Stimulated activated CD8-positive, alpha-beta memory T cell treated with anti-CD3 and anti-CD28 coated beads, Interleukin-2, amount 100 ng/mL, for 48 hours (primary cell): ENCODE measurements at regions not wholly inside any gene's neighbourhood (a gene's known extent, or its start where the extent isn't known, plus 50 kb on each side); places are given as distances from the start of the nearest gene placed in this dataset.

Experiments used
- DNase-seq, 2 donors: peaks; one replicate each; pipeline ENCODE4 v3.0.0-alpha.2; 2020; ENCODE audit warnings: low read depth in 2 of 2

GRCh38 chr3:176723758-176724393 lies 473.4 kb downstream of the TBL1XR1 start:
- DNase-seq = no peak

- no peak for DNase-seq
Measured at GRCh38 chr3:176714034-176714433, 483.2 kb downstream of the TBL1XR1 start.

- no peak for DNase-seq
Measured at GRCh38 chr3:176712191-176712590, 485.1 kb downstream of the TBL1XR1 start.

GRCh38 chr3:176699288-176699687 lies 498.0 kb downstream of the TBL1XR1 start:
- DNase-seq = no peak

- DNase-seq = no peak
Measured at GRCh38 chr3:176697284-176697889, 499.9 kb downstream of the TBL1XR1 start.

GRCh38 chr3:176696816-176697215 lies 500.5 kb downstream of the TBL1XR1 start:
- DNase-seq = no peak

- no peak for DNase-seq
Measured at GRCh38 chr3:176692966-176693785, 504.1 kb downstream of the TBL1XR1 start.

- no peak for DNase-seq
Measured at GRCh38 chr3:176692199-176692965, 504.9 kb downstream of the TBL1XR1 start.

GRCh38 chr3:176690083-176690869 lies 507.0 kb downstream of the TBL1XR1 start:
- no peak for DNase-seq

- DNase-seq = no peak
Measured at GRCh38 chr3:176687754-176688153, 509.5 kb downstream of the TBL1XR1 start.

- DNase-seq = no peak
Measured at GRCh38 chr3:176683382-176683781, 513.9 kb downstream of the TBL1XR1 start.

- DNase-seq = no peak
Measured at GRCh38 chr3:176663837-176664831, 533.1 kb downstream of the TBL1XR1 start.

GRCh38 chr3:176663387-176663786 lies 533.9 kb downstream of the TBL1XR1 start:
- DNase-seq = no peak

GRCh38 chr3:176661432-176661964 lies 535.8 kb downstream of the TBL1XR1 start:
- no peak for DNase-seq

GRCh38 chr3:176655404-176656094 lies 541.7 kb downstream of the TBL1XR1 start:
- no peak for DNase-seq

GRCh38 chr3:176651622-176652021 lies 545.7 kb downstream of the TBL1XR1 start:
- DNase-seq = no peak

- no peak for DNase-seq
Measured at GRCh38 chr3:176650478-176650877, 546.8 kb downstream of the TBL1XR1 start.

GRCh38 chr3:176647987-176648386 lies 549.3 kb downstream of the TBL1XR1 start:
- no peak for DNase-seq

- DNase-seq = no peak
Measured at GRCh38 chr3:176633511-176633910, 563.8 kb downstream of the TBL1XR1 start.
